Sigmoid colon (tissue), 4 donors: ENCODE measurements at regions not wholly inside any gene's neighbourhood (a gene's known extent, or its start where the extent isn't known, plus 50 kb on each side); places are given as distances from the start of the nearest gene placed in this dataset.

Experiments used
- POLR2AphosphoS5 ChIP-seq, 4 donors: sonication (generic); formaldehyde crosslinking; IDR thresholded peaks; one replicate each; pipeline ENCODE4 v1.6.1; 2017; ENCODE audit warnings: antibody characterized with exemption in 4 of 4
- TF ChIP-seq, protein P1 (sequence below), 4 experiments: fragments of 450-650 bp in 3 of 4; fragments of 200-600 bp in 1 of 4; IDR thresholded peaks; one replicate each; pipeline ENCODE4 v1.5.1; 2016 to 2019; ENCODE audit warnings: antibody characterized with exemption in 4 of 4, mild to moderate bottlenecking in 3 of 4, moderate library complexity in 2 of 4

DNA sequence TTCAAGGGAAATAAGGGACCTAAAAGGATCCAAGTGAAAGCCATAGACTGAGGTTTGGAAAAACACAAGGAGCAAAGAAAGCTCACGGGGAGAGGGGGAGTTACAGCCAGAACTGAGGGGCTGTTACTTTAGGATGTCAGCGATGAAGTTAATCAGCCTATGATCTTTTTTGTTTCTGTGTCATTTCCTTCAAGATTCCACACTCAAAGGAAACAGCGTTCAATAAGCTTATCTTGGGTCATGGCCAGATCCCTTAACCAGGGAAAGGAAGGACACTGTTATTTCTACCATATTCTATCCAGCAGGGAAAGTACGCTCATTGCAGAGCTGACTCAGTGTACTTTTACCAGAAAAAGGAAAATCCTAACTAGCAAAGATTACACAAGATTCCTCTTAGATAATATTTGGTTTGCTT, 132.8 kb downstream of the PFDN4 start:
- no peak for TF ChIP-seq POLR2AphosphoS5 (IDR thresholded peaks at IDR 0.05)
- TF ChIP-seq, protein P1, sequence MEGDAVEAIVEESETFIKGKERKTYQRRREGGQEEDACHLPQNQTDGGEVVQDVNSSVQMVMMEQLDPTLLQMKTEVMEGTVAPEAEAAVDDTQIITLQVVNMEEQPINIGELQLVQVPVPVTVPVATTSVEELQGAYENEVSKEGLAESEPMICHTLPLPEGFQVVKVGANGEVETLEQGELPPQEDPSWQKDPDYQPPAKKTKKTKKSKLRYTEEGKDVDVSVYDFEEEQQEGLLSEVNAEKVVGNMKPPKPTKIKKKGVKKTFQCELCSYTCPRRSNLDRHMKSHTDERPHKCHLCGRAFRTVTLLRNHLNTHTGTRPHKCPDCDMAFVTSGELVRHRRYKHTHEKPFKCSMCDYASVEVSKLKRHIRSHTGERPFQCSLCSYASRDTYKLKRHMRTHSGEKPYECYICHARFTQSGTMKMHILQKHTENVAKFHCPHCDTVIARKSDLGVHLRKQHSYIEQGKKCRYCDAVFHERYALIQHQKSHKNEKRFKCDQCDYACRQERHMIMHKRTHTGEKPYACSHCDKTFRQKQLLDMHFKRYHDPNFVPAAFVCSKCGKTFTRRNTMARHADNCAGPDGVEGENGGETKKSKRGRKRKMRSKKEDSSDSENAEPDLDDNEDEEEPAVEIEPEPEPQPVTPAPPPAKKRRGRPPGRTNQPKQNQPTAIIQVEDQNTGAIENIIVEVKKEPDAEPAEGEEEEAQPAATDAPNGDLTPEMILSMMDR (IDR thresholded peaks at IDR 0.05), result no peak
